ENCODE measurements at regions not wholly inside any gene's neighbourhood (a gene's known extent, or its start where the extent isn't known, plus 50 kb on each side); places are given as distances from the start of the nearest gene placed in this dataset.

GRCh38 chr4:135741583-135741982 is 1540.0 kb upstream of the PABPC4L start:
- no peak for ATAC-seq

DNA sequence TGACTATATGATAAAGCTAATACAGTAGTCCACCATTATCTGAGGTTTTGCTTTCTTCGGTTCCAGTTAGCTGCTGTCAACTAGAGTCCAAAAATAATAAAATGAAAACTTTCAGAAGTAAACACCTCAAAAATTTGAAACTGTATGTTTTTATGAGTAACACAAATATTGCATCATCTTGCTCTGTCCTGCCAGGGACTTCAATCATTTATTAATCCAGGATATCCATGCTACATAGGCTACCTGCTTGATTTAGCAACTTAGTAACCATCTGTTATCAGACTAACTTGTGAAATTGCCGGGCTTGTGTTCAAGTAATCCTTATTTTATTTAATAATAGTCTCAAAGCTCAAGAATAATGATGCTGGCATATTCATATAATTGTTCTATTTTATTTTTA is 1537.8 kb upstream of the PABPC4L start:
- POLR2A ChIA-PET, result no interaction called here
- H3K9me3 ChIP-seq (ENCODE audit: control insufficient read depth in 2 of 3, low read length in 3 of 3), result no peaks in the 10 kb centered on the region
- no peaks in the 10 kb centered on the region for H3K4me1 ChIP-seq (ENCODE audit: control insufficient read depth in 2 of 2, insufficient read depth in 2 of 2, low read length in 2 of 2)
- intact Hi-C loops (cut with micrococcal nuclease), result no loop called here
- CTCF ChIA-PET, result no interaction called here
- H3K4me3 ChIP-seq (ENCODE audit: low read length), result no peak overlapping the region
- Mint-ChIP-seq H3K27me3 (no peaks in the 10 kb centered on the region), H3K36me3 (peaks cover 0 to 3% (median 0%) of the 10 kb centered on the region in 5 donors), H3K4me1 (no peaks in the 10 kb centered on the region), H3K27ac (no peak overlapping the region), H3K4me3 (no peak overlapping the region), H3K9me3 (peaks cover 0 to 10% (median 0%) of the 10 kb centered on the region in 11 donors)
- no peaks in the 10 kb centered on the region for H3K36me3 ChIP-seq (ENCODE audit: control insufficient read depth in 2 of 3, insufficient read depth in 3 of 3, low read length in 3 of 3)
- no peaks in the 10 kb centered on the region for H3K27me3 ChIP-seq (ENCODE audit: control insufficient read depth in 2 of 2, insufficient read depth in 2 of 2, low read length in 2 of 2)
- ATAC-seq (no peak), DNase-seq (no peak)
- H3K27ac ChIP-seq (ENCODE audit: low read depth, low read length), result no peak overlapping the region

More at GRCh38 chr4:135741583-135741982, 1540.0 kb upstream of the PABPC4L start:
- Mint-ChIP-seq H3K4me3 (no peak overlapping the region), H3K4me1 (no peaks in the 10 kb centered on the region), H3K9me3 (peaks cover 0 to 17% (median 0%) of the 10 kb centered on the region in 11 donors), H3K27me3 (no peaks in the 10 kb centered on the region), H3K27ac (no peak overlapping the region), H3K36me3 (peaks cover 0 to 7% (median 0%) of the 10 kb centered on the region in 5 donors)
- POLR2A ChIA-PET, result no interaction called here
- H3K4me1 ChIP-seq (ENCODE audit: control insufficient read depth in 2 of 2, insufficient read depth in 2 of 2, low read length in 2 of 2), result no peaks in the 10 kb centered on the region
- no peak overlapping the region for H3K4me3 ChIP-seq (ENCODE audit: low read length)
- no peaks in the 10 kb centered on the region for H3K36me3 ChIP-seq (ENCODE audit: control insufficient read depth in 2 of 3, insufficient read depth in 3 of 3, low read length in 3 of 3)
- H3K27ac ChIP-seq (ENCODE audit: low read depth, low read length), result no peak overlapping the region
- no peak for DNase-seq
- H3K27me3 ChIP-seq (ENCODE audit: control insufficient read depth in 2 of 2, insufficient read depth in 2 of 2, low read length in 2 of 2), result no peaks in the 10 kb centered on the region
- intact Hi-C loops (cut with micrococcal nuclease), result no loop called here
- CTCF ChIA-PET, result no interaction called here
- H3K9me3 ChIP-seq (ENCODE audit: control insufficient read depth in 2 of 3, low read length in 3 of 3), result no peaks in the 10 kb centered on the region

- no peak overlapping the region for H3K27ac ChIP-seq (ENCODE audit: low read depth, low read length)
- H3K27me3 Mint-ChIP-seq, result no peaks in the 10 kb centered on the region
- DNase-seq, result no peak
- ChIA-PET CTCF (no interaction called here), POLR2A (no interaction called here)
- H3K36me3 ChIP-seq (ENCODE audit: control insufficient read depth in 2 of 3, insufficient read depth in 3 of 3, low read length in 3 of 3), result no peaks in the 10 kb centered on the region
- no peaks in the 10 kb centered on the region for H3K27me3 ChIP-seq (ENCODE audit: control insufficient read depth in 2 of 2, insufficient read depth in 2 of 2, low read length in 2 of 2)
- no peak overlapping the region for H3K27ac Mint-ChIP-seq
- H3K36me3 Mint-ChIP-seq, result peaks cover 0 to 3% (median 0%) of the 10 kb centered on the region in 5 donors
- no peaks in the 10 kb centered on the region for H3K9me3 ChIP-seq (ENCODE audit: control insufficient read depth in 2 of 3, low read length in 3 of 3)
- H3K4me1 ChIP-seq (ENCODE audit: control insufficient read depth in 2 of 2, insufficient read depth in 2 of 2, low read length in 2 of 2), result no peaks in the 10 kb centered on the region
- intact Hi-C loops (cut with micrococcal nuclease), result no loop called here
- no peak overlapping the region for H3K4me3 ChIP-seq (ENCODE audit: low read length)
- H3K4me3 Mint-ChIP-seq, result no peak overlapping the region
- ATAC-seq, result no peak
- peaks cover 0 to 13% (median 3%) of the 10 kb centered on the region in 11 donors for H3K9me3 Mint-ChIP-seq
- H3K4me1 Mint-ChIP-seq, result no peaks in the 10 kb centered on the region
Observed at GRCh38 chr4:135735512-135735911, 1533.9 kb upstream of the PABPC4L start.

DNA sequence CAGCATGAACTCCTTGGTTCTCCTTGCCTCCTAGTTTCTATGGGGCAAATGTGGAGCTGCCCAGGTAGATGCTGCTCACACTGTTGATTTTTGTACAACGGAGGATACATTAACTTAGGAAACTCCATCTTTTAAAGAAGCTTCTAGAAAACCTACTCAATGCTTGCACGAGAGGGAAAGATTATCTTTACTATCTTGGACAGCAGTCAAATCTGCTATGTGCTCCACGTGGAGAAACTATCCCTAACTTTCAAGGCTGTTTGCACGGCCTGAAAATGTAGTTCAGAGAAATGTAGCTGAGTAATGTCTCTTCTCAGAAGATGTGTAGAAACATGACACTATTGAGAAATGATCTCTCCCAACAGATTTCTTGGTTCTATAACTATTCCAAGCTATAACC is 1530.9 kb upstream of the PABPC4L start:
- Histone ChIP-seq H3K4me3 (ENCODE audit: low read length) (no peak overlapping the region), H3K36me3 (ENCODE audit: control insufficient read depth in 2 of 3, insufficient read depth in 3 of 3, low read length in 3 of 3) (no peaks in the 10 kb centered on the region), H3K27me3 (ENCODE audit: control insufficient read depth in 2 of 2, insufficient read depth in 2 of 2, low read length in 2 of 2) (no peaks in the 10 kb centered on the region), H3K4me1 (ENCODE audit: control insufficient read depth in 2 of 2, insufficient read depth in 2 of 2, low read length in 2 of 2) (no peaks in the 10 kb centered on the region), H3K27ac (ENCODE audit: low read depth, low read length) (no peak overlapping the region), H3K9me3 (ENCODE audit: control insufficient read depth in 2 of 3, low read length in 3 of 3) (no peaks in the 10 kb centered on the region)
- no peak for ATAC-seq
- intact Hi-C loops (cut with micrococcal nuclease), result no loop called here
- Mint-ChIP-seq H3K27me3 (no peaks in the 10 kb centered on the region), H3K27ac (no peak overlapping the region), H3K36me3 (no peaks in the 10 kb centered on the region), H3K4me3 (no peak overlapping the region), H3K9me3 (peaks cover 0 to 9% (median 2%) of the 10 kb centered on the region in 11 donors), H3K4me1 (no peaks in the 10 kb centered on the region)
- ChIA-PET CTCF (no interaction called here), POLR2A (no interaction called here)
- DNase-seq, result no peak

DNA sequence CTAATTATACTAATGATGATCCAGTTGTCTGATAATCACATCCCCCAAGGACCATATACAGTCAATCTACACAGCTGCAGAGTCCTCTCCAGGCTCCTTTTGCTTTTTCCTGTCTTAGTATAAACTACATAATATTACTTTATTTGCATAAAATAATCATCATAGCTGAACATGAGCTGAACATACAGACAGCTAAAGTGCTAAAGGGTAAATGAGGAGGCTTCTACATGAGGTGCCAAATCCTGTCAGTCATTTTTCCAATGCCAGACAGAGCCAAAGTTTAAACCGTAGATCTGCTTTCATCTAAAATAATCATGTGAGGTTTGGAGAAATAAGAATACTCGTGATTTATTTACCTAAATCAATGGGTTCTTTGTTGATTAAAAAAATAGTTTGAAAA is 1530.1 kb upstream of the PABPC4L start:
- no peak overlapping the region for H3K4me3 ChIP-seq (ENCODE audit: low read length)
- H3K36me3 ChIP-seq (ENCODE audit: control insufficient read depth in 2 of 3, insufficient read depth in 3 of 3, low read length in 3 of 3), result no peaks in the 10 kb centered on the region
- H3K27me3 Mint-ChIP-seq, result no peaks in the 10 kb centered on the region
- peaks cover 0 to 9% (median 3%) of the 10 kb centered on the region in 11 donors for H3K9me3 Mint-ChIP-seq
- H3K27me3 ChIP-seq (ENCODE audit: control insufficient read depth in 2 of 2, insufficient read depth in 2 of 2, low read length in 2 of 2), result no peaks in the 10 kb centered on the region
- H3K27ac ChIP-seq (ENCODE audit: low read depth, low read length), result no peak overlapping the region
- no peak overlapping the region for H3K27ac Mint-ChIP-seq
- intact Hi-C loops (cut with micrococcal nuclease), result no loop called here
- H3K9me3 ChIP-seq (ENCODE audit: control insufficient read depth in 2 of 3, low read length in 3 of 3), result no peaks in the 10 kb centered on the region
- ChIA-PET POLR2A (no interaction called here), CTCF (no interaction called here)
- no peaks in the 10 kb centered on the region for H3K36me3 Mint-ChIP-seq
- no peaks in the 10 kb centered on the region for H3K4me1 ChIP-seq (ENCODE audit: control insufficient read depth in 2 of 2, insufficient read depth in 2 of 2, low read length in 2 of 2)
- ATAC-seq, result no peak
- no peak overlapping the region for H3K4me3 Mint-ChIP-seq
- no peak for DNase-seq
- no peaks in the 10 kb centered on the region for H3K4me1 Mint-ChIP-seq

DNA sequence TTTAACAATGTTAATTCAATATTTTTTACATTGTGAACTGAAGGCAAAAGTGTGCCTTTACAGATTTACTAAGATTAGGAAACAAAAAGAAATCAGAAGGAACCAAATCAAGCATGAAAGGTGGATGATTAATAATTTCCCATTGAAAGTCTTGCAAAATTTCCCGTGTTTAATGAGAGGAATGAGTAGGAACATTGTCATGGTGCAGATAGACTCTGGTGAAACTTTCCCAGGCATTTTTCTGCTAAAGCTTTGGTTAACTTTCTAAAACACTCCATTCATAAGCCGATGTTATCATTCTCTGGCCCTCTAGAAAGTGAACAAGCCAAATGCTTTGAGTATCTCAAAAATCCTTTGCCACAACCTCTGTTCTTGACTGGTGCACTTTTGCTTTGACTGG is 1522.8 kb upstream of the PABPC4L start:
- POLR2A ChIA-PET, result no interaction called here
- Histone ChIP-seq H3K27ac (ENCODE audit: low read depth, low read length) (no peak overlapping the region), H3K4me3 (ENCODE audit: low read length) (no peak overlapping the region), H3K27me3 (ENCODE audit: control insufficient read depth in 2 of 2, insufficient read depth in 2 of 2, low read length in 2 of 2) (no peaks in the 10 kb centered on the region), H3K36me3 (ENCODE audit: control insufficient read depth in 2 of 3, insufficient read depth in 3 of 3, low read length in 3 of 3) (no peaks in the 10 kb centered on the region), H3K4me1 (ENCODE audit: control insufficient read depth in 2 of 2, insufficient read depth in 2 of 2, low read length in 2 of 2) (no peaks in the 10 kb centered on the region), H3K9me3 (ENCODE audit: control insufficient read depth in 2 of 3, low read length in 3 of 3) (no peaks in the 10 kb centered on the region)
- Mint-ChIP-seq H3K27me3 (no peaks in the 10 kb centered on the region), H3K4me1 (no peaks in the 10 kb centered on the region), H3K36me3 (no peaks in the 10 kb centered on the region), H3K27ac (no peak overlapping the region), H3K4me3 (no peak overlapping the region), H3K9me3 (peaks cover 0 to 13% (median 0%) of the 10 kb centered on the region in 11 donors)
- no peak for DNase-seq
- intact Hi-C loops (cut with micrococcal nuclease), result no loop called here
- ATAC-seq, result no peak
- CTCF ChIA-PET, result no interaction called here

DNA sequence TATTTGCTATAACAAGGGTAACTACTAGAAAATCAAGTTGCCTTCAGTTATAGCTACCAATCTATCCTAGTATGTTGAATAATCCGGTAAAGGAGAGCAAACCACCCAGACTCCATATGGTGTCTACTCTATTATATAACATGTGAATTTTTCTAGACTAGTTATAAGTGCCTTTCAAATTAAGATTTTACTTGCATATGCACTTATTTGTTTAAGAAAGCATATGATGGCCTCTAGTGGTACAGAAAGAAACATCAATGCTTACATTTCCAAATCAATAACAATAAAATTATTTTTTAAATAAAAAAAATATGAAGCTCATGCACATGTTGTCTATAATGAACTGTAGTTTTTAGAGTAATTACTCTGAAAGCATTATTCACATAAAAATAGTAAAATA is 1516.4 kb upstream of the PABPC4L start:
- H3K4me3 ChIP-seq (ENCODE audit: low read length), result no peak overlapping the region
- H3K36me3 ChIP-seq (ENCODE audit: control insufficient read depth in 2 of 3, insufficient read depth in 3 of 3, low read length in 3 of 3), result no peaks in the 10 kb centered on the region
- H3K9me3 ChIP-seq (ENCODE audit: control insufficient read depth in 2 of 3, low read length in 3 of 3), result no peaks in the 10 kb centered on the region
- H3K4me1 ChIP-seq (ENCODE audit: control insufficient read depth in 2 of 2, insufficient read depth in 2 of 2, low read length in 2 of 2), result no peaks in the 10 kb centered on the region
- ChIA-PET POLR2A (no interaction called here), CTCF (no interaction called here)
- no peak overlapping the region for H3K27ac ChIP-seq (ENCODE audit: low read depth, low read length)
- intact Hi-C loops (cut with micrococcal nuclease), result no loop called here
- DNase-seq, result no peak
- no peaks in the 10 kb centered on the region for H3K27me3 ChIP-seq (ENCODE audit: control insufficient read depth in 2 of 2, insufficient read depth in 2 of 2, low read length in 2 of 2)
- H3K9me3 Mint-ChIP-seq, result peaks cover 0 to 12% (median 0%) of the 10 kb centered on the region in 11 donors
- H3K4me1 Mint-ChIP-seq, result no peaks in the 10 kb centered on the region
- no peak overlapping the region for H3K4me3 Mint-ChIP-seq
- H3K36me3 Mint-ChIP-seq, result no peaks in the 10 kb centered on the region
- no peak for ATAC-seq
- no peaks in the 10 kb centered on the region for H3K27me3 Mint-ChIP-seq
- H3K27ac Mint-ChIP-seq, result no peak overlapping the region

Measured in naive thymus-derived CD4-positive, alpha-beta T cell (primary cell).